HG03139 (cell line): ENCODE measurements at regions not wholly inside any gene's neighbourhood (a gene's known extent, or its start where the extent isn't known, plus 50 kb on each side); places are given as distances from the start of the nearest gene placed in this dataset.

ENCODE experiments used
- ATAC-seq: cut with Tn5 transposase; IDR thresholded peaks from one replicate; pipeline ENCODE4 v1.9.1; 2021; ENCODE audit not compliant: unreplicated experiment

DNA sequence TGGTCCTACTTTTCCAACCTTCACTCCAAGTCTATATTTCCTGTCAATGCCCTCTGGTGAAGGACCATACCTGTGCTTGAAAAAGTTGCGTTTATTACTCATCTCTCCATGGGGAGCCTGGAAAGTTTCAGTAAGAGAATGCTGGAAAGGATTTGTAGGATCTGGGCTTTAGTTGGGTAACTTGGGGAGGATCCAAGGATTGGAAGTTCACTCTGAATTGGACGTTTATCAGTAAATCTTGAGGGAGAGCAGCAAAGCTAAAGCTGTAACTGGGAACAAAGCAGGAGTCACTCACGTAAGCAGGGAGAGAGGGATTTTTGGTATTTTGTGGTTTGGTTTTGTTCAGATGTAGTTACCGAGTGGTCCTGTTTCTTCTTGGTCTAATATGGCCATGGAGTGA, 51.4 kb upstream of the NPVF start:
- no peak for ATAC-seq

DNA sequence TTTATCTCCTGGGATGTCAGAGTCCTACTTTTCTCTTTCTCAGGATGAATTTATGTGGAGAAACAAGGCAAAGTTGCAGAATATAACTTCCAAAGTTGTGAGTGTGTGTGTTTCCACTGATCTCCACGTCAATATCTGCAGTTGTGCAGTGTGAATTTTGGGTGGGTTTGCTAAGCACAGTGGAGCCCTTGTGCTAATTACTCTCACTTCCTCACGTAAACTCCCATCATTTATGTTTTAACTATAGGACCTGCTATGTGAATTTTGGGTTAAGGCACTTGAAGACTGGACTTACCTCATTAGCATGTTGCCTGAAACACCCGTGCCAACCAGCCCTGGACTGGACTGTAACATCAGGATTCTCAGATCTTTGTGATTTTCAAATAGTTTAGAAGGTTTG, 51.9 kb upstream of the NPVF start:
- no peak for ATAC-seq

DNA sequence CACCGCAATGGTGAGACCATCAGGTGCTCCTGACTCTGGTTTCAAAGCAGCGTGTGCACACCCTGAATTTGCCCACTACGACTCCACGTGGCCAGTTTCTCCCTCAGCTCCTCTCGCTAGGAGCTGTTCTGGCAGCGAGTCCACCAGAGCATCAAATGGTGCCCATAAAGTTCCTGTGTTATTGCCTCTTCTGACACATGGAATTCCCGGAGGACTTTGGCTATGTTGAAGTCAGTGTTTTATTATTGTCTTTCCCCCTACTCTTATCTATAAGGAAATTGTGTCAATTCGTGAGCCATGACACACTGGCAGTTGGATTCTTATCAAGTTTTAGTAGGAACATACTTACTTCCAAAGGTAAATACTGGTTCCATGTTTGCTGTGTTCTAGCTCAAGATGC, 53.9 kb upstream of the NPVF start:
- no peak for ATAC-seq

DNA sequence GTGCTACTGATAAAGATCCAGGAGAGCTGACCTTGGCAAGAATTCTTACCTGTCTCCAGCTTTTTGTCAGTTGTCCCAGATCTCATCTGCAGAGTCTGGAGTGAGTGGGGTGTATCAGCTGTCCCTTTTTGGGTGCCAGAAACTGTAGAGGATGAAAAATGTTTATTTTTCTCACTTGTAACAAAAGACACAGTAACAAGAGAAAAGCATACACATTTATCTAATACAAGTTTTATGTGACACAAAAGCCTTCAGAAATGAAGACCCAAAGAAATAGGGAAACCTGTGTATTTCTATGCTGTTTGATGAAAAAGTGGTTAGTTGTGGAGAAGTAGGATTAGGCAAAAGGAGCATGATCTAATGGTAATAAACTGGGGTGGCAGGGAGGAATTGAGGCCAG, 58.5 kb upstream of the NPVF start:
- no peak for ATAC-seq

DNA sequence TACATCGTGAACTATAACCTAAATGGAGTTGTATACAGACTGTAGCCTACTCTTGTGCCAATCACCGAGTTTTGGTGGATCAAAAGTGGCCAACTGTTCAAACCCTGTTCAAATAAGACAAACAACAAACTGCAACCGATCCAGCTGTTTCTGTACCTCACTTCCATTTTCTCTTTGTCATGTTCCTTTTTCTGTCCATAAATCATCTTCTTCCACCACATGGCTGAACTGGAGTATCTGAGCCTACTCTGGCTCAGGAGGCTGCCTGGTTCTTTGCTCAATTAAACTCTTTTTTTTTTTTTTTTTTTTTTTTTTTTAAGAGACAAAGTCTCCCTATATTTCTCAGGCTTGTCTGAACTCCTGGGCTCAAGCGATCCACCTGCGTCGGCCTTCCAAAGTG, 59.0 kb upstream of the NPVF start:
- no peak for ATAC-seq

DNA sequence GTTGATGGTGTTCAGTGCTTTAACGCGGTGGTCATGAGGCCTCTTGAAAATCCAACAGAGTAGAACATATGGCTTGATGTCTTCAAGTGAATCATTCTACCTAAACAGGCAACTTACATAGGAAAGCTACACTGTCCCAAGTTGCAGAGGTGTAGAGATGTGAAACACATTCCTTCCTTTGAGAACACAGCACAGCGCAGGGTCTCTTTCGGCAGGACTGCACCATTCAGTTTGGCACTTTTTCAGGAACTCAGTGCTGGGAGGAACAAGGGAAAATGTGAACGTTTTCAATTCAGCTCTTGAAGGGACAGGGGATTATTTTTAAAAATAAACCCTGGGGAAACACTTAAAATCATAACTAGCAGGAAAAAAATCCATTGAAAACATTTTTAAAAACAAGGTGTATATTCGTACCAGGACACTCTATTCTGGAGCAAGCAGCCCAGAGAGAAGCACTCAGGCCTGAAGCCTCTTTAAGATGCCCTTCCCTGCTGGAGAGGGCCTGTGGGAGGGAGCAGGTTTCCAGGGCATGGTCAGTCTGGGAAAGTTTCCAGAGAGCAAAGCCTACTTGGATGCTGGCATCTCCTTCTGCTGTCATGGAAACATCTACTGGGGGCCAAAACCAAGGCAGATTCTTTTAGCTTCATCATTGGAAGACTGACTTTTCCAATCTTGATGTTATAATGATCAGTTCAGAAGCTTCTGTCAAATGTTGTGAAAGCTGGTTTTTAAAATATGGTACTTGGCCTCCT, 60.4 kb upstream of the NPVF start:
- ATAC-seq, result no peak

DNA sequence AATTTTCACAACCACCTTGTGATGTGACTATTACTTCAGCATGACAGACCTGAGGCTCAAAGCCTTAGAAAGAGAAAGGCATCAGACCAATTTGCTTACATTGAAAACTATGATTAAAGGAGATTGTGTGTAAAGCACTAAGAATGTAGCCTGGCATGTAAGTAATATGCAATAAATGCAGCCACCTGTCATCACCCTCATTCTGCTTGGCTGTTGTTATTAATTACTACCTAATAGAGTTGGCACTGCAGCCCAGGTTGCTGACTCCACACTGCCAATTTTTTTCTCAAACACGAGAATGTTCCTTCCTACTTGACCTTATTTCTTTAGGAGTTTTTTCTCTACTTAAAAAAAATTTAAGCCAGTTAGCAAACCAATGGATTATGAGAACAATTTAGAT, 61.2 kb upstream of the NPVF start:
- no peak for ATAC-seq

DNA sequence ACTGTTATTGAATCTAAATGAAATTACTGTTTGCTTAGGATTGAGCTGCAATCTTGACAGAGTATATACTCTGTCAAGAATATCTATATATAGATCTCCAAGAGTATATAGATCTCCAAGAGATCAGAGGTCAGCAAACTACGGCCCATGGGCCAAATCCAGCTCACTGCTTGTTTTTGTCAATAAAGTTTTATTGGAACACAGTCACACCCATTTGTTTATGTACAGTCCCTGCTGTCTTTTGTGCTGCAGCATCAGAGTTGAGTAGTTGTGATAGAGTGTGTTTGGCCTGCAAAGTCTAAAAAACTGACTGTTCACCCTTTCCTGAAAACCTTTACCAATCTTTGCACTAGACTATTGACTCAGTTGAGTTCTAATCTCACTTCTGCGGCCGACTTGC, 66.3 kb upstream of the NPVF start:
- ATAC-seq, result no peak

DNA sequence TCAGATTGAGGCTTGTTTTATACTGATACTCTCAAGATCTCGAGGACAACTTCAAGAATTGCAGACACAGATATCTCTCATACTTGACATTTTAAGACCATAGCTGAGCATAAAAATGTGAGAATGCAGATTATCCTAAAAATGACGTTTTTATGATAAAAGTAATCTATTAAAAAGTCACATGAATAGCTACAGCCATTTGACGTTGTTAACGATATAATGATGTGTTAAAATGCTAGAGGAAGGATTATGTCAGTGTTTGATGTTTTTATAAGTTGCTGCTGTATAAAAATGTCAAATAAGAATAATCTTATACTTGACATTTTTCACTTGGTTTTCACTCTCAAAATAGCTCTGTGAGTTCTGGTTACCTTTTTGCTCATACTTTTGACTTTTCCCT, 67.1 kb upstream of the NPVF start:
- no peak for ATAC-seq

DNA sequence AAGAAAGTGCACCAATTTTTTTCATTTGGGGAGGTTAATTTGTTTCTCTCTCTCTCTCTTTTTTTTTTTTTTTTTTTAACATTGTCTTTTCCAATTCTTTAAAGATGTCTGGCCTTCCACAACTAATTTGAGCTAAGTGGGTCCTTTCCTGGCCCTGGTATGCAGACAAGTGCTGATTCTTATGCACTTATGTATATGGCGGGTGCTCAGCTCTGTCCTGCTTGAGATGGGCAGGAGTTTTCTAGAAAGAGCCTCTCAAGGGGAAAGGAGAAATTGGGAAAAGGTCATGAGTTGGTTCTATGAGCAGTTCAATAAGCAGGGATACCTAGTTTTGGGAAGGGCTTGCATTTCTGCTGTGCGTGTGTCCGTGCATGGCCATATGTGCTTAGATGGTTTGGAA, 67.8 kb upstream of the NPVF start:
- ATAC-seq, result no peak

DNA sequence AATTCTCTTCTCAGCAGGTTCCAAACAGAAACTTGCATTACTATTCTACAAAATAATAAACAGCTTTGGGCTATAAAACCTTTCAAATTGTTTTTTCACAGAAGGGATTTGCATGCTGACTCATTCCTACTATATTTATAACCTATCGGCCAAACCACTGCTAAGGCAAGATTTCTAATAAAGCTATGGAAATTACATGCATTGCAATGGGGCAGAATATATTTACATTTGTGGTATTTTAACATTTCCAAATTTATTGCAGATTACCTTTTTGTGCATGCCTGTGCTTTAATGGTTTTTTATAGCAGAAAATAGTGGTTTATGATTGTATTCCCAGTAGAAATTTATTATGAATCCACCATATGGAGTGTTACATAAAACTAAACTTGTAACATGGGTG, 69.0 kb upstream of the NPVF start:
- ATAC-seq, result no peak

DNA sequence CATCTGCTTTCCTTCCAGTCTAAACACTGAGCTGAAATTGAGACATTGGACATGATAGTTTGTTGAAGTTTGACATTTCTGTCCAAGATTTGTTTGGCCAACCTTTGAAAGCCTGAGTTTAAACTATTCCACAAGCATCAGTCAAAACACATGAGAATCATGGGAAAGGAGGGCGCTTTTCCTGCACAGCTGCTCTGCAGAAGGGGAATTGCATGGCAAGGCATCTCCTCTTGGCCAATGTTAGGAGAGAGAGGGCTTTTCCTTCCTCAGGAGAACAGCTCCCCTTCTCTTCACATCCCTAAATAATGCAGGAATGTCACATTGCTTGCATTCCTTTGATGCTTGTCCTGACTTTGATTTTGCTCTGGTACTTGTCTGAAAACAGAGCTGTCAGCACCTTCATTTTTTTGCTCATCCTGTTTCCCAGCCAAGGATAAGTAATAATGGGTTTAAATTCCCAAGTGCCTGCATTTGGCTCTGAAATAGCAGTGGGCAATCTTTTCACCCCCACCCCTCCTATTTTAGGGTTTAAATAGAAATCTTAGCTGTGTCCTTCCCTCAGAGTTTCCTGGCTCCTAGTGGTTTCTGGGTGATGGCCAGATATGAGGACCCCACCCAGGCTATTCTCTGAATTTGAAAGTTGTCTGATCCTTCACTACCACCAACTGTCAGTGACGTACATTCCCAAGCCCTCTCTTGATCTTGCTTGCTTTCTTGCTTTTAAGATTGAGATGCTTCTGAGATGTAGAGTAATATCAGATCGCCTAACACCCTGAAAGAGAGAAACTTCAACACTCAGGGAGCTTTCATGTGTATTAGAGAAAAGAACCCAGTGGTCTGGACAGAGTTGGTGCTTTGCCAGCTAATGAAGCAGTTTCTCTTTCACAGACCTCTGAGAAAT, 75.2 kb upstream of the NPVF start:
- ATAC-seq, result no peak

DNA sequence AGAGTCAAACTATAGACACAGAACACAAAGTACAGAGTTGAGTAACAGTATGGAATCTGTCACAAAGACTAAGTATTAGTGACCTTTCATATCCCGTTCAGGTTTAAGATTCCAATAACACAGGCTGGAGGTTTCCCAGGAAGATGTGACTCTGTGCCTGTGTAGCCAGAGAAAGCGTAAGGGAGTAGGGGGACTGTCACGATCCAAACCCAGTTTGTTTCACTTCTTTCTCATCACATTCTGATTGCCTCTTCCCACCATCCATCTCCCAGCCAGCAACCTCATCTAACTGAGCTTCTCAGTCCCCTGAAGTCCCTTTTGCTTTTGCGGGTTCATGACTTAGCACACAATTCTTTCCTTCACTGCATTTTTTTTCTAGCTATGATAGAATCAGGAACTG, 76.4 kb upstream of the NPVF start:
- no peak for ATAC-seq

DNA sequence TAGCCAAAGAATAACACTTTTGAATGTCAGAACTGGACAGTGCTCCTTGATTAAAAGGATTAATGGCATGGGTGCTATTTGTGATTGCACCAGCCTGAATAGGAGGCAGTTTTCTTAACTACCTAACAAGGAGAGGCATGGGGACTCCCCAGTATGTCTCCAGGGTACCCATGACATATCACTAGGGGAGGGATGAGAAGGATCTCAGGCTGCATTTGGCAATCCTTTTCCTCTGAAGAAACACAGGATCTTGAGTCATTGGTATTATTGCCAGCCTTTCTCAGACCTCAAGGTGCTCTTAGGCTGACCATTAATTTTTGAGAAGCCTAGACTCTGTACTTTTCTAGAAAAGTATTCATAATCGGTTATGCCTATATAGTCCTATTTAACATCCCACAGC, 77.5 kb upstream of the NPVF start:
- ATAC-seq, result no peak

DNA sequence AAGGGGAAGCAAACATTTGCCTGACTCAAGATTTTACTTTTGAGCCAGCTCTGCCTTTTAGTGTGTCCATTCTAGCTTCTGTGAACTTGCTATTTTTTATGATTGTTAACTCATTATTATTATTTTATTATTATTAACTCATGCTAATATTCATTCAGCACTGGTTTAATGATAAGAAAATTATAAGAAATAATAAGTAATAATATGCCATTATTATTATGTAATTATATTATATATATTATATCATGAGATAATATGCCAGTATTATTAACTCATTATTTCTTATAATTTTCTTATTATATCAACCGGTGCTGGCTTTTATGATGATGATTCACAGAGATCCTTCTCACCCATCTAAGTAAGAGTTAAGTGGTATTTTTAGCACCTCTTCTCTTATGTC, 79.3 kb upstream of the NPVF start:
- no peak for ATAC-seq

DNA sequence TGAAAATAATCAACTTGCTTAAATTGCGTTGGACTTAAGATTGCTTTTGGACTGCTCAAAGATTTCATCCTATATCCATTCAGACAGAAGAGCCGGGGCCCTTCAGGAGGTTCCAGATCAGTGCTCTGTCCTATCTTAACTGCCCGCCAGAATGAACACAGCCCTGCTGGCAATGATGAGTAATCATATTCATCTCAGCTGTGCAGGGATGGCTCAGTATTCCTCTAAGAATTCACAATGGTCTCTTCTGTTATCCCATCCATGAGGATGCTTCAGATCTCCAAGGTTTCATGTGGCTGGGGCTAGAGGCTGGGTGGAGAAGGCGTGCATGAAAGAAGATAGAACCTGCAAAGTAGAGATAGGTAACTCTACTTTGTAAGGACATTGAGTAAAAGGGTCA, 80.0 kb upstream of the NPVF start:
- ATAC-seq, result no peak

DNA sequence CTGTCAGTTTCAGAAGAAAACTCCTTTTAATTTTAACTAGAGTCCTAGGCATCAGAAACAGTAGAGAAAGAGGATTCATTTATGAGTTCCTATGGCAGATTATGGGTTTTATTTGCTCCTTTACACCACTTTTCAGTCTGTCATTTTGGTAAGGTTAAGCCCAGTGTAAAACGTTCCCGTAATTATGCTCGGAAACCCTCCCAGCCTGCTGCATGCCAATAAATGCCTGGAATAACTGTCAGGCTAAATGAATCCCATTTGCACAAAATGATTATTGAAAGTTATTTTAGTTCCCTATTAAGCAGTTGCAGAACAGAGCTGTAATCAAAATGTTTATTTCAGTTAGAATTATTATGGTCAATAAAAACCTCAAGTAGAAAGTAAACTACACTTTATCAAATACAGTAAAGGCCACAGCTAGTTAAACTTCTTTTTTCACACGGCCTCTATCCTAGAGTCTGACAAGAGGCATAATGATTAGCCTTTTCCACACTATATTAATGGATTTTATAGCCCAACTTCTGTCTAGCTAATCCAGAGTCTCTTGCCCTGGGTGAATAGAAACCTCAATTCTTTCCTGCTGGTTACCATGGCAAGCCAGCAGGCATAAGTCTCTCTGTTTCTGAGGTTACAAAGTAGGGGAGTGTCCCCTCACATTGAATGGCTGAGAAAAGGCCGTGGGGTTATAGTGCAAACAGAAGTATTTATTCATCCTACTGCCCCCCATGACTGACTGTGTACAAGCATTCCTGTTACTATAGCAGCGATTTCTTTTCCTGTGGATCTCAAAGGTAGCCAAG, 80.8 kb upstream of the NPVF start:
- ATAC-seq, result no peak

DNA sequence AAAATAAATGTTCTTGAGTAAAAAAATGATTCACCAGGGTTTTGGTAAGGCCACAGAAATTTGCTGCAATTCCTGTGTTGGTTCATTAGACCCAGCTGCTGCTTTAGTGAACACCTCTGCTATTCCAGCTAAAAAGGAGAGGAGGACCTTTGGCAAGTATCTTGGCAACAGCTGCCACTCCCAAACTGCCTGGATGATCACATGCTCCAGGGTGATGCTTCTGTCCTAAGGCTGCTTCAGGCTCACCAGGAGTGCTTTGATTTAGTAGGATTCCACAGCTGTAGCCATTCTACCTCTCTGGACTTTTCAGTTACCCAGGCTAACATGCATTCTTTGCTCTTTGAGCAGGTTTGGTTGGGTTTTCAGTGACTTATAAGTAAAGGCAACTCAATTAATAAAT, 82.6 kb upstream of the NPVF start:
- ATAC-seq, result no peak

DNA sequence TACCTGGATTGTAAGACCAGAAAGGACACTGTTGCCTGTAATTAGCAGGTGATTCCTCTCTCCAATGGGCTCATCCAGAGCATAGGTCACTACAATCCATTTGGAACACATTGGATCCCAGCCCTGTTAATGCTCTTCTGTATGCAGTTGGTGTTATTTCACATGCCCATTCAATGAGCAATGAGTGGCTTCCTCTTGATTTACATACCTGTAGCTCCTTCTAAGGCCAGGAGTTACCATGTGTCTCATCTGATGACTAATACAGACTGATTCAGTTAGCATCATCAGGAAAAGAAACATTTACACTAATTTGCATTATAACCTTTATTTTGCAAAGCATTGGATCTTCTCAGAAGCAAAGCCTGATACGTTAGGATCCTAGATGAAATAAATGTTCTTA, 83.1 kb upstream of the NPVF start:
- ATAC-seq, result no peak

DNA sequence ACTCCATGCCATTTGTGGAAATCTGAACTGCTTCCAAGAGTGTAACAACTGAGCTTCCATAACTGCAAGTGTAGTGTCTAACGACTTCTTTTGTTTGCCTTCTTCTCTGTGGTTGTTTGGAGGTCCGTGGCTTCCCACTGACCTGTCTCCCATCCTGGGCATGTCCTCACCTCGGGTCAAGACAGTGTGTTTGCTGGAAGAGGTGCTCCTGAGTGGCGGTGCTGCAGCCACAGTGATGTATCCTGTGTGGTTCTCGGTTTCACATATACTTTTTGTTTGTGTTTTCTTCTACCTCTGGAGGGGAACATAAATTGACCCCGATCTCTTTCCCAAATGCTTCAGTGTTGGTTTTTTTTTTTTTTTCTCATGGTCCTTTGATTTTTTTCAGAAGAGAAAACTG, 84.7 kb upstream of the NPVF start:
- ATAC-seq, result no peak

DNA sequence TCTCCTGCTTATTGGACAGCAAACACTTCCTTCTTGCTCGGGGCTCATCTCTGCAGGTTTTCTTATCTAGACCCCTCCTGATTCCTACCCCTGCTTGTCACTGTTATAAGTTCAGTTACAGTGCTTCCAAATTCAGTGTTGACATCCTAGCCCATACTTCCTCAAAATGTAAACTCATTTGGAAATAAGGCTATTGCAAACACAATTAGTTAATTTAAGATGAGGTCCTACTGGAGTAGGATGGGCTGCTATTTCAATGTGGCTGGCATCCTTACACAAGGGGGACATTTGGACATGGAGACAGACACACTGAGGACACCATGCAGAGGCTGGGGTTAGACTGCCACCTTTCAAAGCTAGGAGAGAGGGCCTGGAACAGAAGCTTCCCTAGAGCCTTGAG, 85.2 kb upstream of the NPVF start:
- ATAC-seq, result no peak
